ENCODE measurements at regions not wholly inside any gene's neighbourhood (a gene's known extent, or its start where the extent isn't known, plus 50 kb on each side); places are given as distances from the start of the nearest gene placed in this dataset.

- no peak overlapping the region for H3K27ac ChIP-seq (ENCODE audit: extremely low read depth, low read depth, low read length)
- TF ChIP-seq ZNF16 (tag by site-specific recombination; IDR thresholded peaks at IDR 0.05; ENCODE audit: low read depth) (no peak), ZNF174 (tag by site-specific recombination; IDR thresholded peaks at IDR 0.05) (no peak), RBAK (tag by site-specific recombination; IDR thresholded peaks at IDR 0.05) (no peak), ZNF530 (tag by site-specific recombination; IDR thresholded peaks at IDR 0.05; ENCODE audit: low read depth) (no peak), INSM2 (tag by site-specific recombination; IDR thresholded peaks at IDR 0.05) (no peak), ZNF202 (tag by site-specific recombination; IDR thresholded peaks at IDR 0.05; ENCODE audit: borderline replicate concordance) (no peak), ZBTB11 (tag by site-specific recombination; conservative IDR thresholded peaks at IDR 0.05; ENCODE audit: low read depth) (no peak), EGR2 (tag by site-specific recombination; IDR thresholded peaks at IDR 0.05; ENCODE audit: low read depth) (peak; percentile 72; the same call in 1 of the 2 replicates), ZNF366 (tag by site-specific recombination; conservative IDR thresholded peaks at IDR 0.05) (no peak), ZFHX2 (tag by site-specific recombination; conservative IDR thresholded peaks at IDR 0.05) (peak; percentile 52), BCL11B (tag by site-specific recombination; IDR thresholded peaks at IDR 0.05; ENCODE audit: low read depth) (no peak), ZNF776 (tag by site-specific recombination; IDR thresholded peaks at IDR 0.05; ENCODE audit: borderline replicate concordance) (no peak)
- ChIA-PET POLR2A (no interaction called here), CTCF (interaction anchor here (0.7 to 1.0 kb wide), 2 partner anchors 10 to 356 kb away, joined by 3 read pairs; no protein-coding TSS in a partner anchor)
- no peaks in the 10 kb centered on the region for H3K9me3 ChIP-seq (ENCODE audit: control insufficient read depth, insufficient read depth, low read depth, low read length)
- no peaks in the 10 kb centered on the region for H3K4me1 ChIP-seq (ENCODE audit: control insufficient read depth, insufficient read depth, low read length)
- H3K36me3 ChIP-seq (ENCODE audit: control insufficient read depth in 2 of 2, insufficient read depth in 1 of 2, low read length in 2 of 2): no peaks in the 10 kb centered on the region
- no peak overlapping the region for H3K4me3 ChIP-seq (ENCODE audit: low read depth, low read length)
Observed at GRCh38 chr16:5347561-5347960, 250.0 kb upstream of the EEF2KMT start.

- no peak for TF ChIP-seq SP3 (tag by site-specific recombination; IDR thresholded peaks at IDR 0.05)
- no peak for TF ChIP-seq KLF9 (tag by site-specific recombination; IDR thresholded peaks at IDR 0.05; ENCODE audit: low read depth)
- Histone ChIP-seq H3K4me3 (ENCODE audit: low read depth, low read length) (no peak overlapping the region), H3K36me3 (ENCODE audit: control insufficient read depth in 2 of 2, insufficient read depth in 1 of 2, low read length in 2 of 2) (no peaks in the 10 kb centered on the region), H3K9me3 (ENCODE audit: control insufficient read depth, insufficient read depth, low read depth, low read length) (no peaks in the 10 kb centered on the region), H3K27ac (ENCODE audit: extremely low read depth, low read depth, low read length) (no peak overlapping the region), H3K4me1 (ENCODE audit: control insufficient read depth, insufficient read depth, low read length) (no peaks in the 10 kb centered on the region)
- ChIA-PET CTCF (no interaction called here), POLR2A (no interaction called here)
Observed at GRCh38 chr16:5336941-5337340, 239.3 kb upstream of the EEF2KMT start.

- ChIA-PET POLR2A (no interaction called here), CTCF (no interaction called here)
- Histone ChIP-seq H3K9me3 (ENCODE audit: control insufficient read depth, insufficient read depth, low read depth, low read length) (no peaks in the 10 kb centered on the region), H3K4me1 (ENCODE audit: control insufficient read depth, insufficient read depth, low read length) (no peaks in the 10 kb centered on the region), H3K27ac (ENCODE audit: extremely low read depth, low read depth, low read length) (no peak overlapping the region), H3K4me3 (ENCODE audit: low read depth, low read length) (no peak overlapping the region), H3K36me3 (ENCODE audit: control insufficient read depth in 2 of 2, insufficient read depth in 1 of 2, low read length in 2 of 2) (no peaks in the 10 kb centered on the region)
- no peak for TF ChIP-seq ZBTB8A (tag by site-specific recombination; IDR thresholded peaks at IDR 0.05)
- TF ChIP-seq ZSCAN30 (tag by site-specific recombination; IDR thresholded peaks at IDR 0.05): no peak
- no peak for TF ChIP-seq PATZ1 (tag by site-specific recombination; IDR thresholded peaks at IDR 0.05)
- TF ChIP-seq KLF9 (tag by site-specific recombination; IDR thresholded peaks at IDR 0.05; ENCODE audit: low read depth): no peak
- TF ChIP-seq ZNF391 (tag by site-specific recombination; IDR thresholded peaks at IDR 0.05; ENCODE audit: borderline replicate concordance, low read depth): no peak
- no peak for TF ChIP-seq GLI2 (tag by site-specific recombination; IDR thresholded peaks at IDR 0.05; ENCODE audit: borderline replicate concordance, low read depth)
- TF ChIP-seq ZNF600 (tag by site-specific recombination; IDR thresholded peaks at IDR 0.05): no peak
- TF ChIP-seq ZNF324 (tag by site-specific recombination; IDR thresholded peaks at IDR 0.05): no peak
- TF ChIP-seq SCRT2 (tag by site-specific recombination; IDR thresholded peaks at IDR 0.05): no peak
- TF ChIP-seq OVOL3 (tag by site-specific recombination; IDR thresholded peaks at IDR 0.05): no peak
- no peak for TF ChIP-seq ZNF266 (tag by site-specific recombination; IDR thresholded peaks at IDR 0.05; ENCODE audit: low read depth)
Observed at GRCh38 chr16:5333991-5334390, 236.4 kb upstream of the EEF2KMT start.

Measured in HEK293 (cell line).